NB4 (cell line): ENCODE measurements at regions not wholly inside any gene's neighbourhood (a gene's known extent, or its start where the extent isn't known, plus 50 kb on each side); places are given as distances from the start of the nearest gene placed in this dataset.

Source experiments
- DNase-seq: peaks from one replicate; pipeline ENCODE4 v3.0.0; 2010; ENCODE audit warnings: low read depth
- H3K4me3 ChIP-seq: one replicate; pipeline ENCODE4 v1.5.1; 2011; ENCODE audit warnings: mild to moderate bottlenecking, low read depth, low read length, moderate library complexity
- MYC ChIP-seq: IDR thresholded peaks from 2 replicates; pipeline ENCODE4 v1.6.1; 2011; ENCODE audit warnings: low read depth, low read length
- POLR2A ChIP-seq: IDR thresholded peaks from 2 replicates; pipeline ENCODE4 v1.6.1; 2011; ENCODE audit warnings: mild to moderate bottlenecking; ENCODE audit not compliant: insufficient read length; ENCODE audit errors: extremely low read depth
- TF ChIP-seq, protein P1 (sequence below): IDR thresholded peaks from 2 replicates; pipeline ENCODE4 v1.6.1; 2011; ENCODE audit warnings: low read depth, low read length
- TF ChIP-seq, protein P2 (sequence below): IDR thresholded peaks from one replicate; pipeline ENCODE4 v1.5.1; 2012; ENCODE audit warnings: low read depth, low read length

DNA sequence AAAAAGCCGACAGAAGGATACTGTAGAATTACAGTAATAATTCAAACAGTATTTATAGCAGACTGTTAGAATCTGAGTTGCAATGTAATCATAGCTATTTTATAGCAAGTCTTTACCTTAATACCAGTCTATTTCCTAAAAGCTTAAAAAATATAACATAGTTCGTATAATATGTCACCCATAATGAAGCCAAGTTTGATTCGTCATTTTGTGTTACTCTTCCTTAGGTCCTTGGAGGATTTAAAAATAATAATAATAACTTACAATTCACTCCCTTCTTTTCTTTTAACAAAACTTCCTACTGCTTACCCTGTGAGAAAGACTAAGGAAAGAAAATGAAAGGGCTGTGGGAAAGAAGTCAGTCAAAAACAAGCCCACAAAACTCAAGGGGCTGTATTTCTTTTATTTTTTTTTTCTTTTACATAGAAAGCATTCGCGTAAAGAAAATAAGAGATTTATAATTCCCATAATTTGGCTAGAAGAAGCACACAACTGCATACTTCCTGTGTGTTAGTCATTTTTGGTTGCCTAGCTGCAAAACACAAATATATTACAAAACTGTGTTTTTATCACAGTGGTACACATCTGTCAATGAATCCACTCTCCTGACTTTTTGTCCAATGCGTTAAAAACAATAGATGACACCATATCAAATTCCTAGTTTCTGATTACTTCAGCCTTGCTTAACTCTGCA, 187.2 kb upstream of the CELF2 start:
- H3K4me3 ChIP-seq: no peak overlapping the region
- TF ChIP-seq, protein P1, sequence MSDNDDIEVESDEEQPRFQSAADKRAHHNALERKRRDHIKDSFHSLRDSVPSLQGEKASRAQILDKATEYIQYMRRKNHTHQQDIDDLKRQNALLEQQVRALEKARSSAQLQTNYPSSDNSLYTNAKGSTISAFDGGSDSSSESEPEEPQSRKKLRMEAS: no peak
- TF ChIP-seq, protein P2, sequence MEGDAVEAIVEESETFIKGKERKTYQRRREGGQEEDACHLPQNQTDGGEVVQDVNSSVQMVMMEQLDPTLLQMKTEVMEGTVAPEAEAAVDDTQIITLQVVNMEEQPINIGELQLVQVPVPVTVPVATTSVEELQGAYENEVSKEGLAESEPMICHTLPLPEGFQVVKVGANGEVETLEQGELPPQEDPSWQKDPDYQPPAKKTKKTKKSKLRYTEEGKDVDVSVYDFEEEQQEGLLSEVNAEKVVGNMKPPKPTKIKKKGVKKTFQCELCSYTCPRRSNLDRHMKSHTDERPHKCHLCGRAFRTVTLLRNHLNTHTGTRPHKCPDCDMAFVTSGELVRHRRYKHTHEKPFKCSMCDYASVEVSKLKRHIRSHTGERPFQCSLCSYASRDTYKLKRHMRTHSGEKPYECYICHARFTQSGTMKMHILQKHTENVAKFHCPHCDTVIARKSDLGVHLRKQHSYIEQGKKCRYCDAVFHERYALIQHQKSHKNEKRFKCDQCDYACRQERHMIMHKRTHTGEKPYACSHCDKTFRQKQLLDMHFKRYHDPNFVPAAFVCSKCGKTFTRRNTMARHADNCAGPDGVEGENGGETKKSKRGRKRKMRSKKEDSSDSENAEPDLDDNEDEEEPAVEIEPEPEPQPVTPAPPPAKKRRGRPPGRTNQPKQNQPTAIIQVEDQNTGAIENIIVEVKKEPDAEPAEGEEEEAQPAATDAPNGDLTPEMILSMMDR: no peak
- TF ChIP-seq MYC (no peak), POLR2A (no peak)
- DNase-seq: no peak

DNA sequence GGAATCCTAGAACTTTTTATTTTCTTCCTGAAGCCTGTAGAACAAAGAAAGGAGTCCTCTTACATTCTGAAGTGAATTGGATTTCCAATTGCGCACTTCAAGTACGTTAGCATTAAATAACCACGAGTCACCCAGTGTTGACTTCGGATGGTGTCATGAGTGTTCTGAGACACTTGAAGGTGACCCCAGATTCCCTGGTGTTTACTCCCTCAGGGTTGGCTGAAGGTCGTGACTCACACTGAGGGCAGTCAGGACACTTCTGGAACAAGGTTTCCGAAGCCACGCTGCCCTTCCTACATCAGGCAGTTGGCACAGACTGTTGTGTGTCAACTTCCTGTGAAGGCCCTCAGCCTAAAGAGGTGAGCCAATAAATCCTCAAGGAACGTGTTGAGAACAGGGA, 186.6 kb upstream of the CELF2 start:
- TF ChIP-seq, protein P1: no peak
- no peak for TF ChIP-seq MYC
- TF ChIP-seq POLR2A: no peak
- TF ChIP-seq, protein P2: no peak
- no peak overlapping the region for H3K4me3 ChIP-seq
- no peak for DNase-seq

DNA sequence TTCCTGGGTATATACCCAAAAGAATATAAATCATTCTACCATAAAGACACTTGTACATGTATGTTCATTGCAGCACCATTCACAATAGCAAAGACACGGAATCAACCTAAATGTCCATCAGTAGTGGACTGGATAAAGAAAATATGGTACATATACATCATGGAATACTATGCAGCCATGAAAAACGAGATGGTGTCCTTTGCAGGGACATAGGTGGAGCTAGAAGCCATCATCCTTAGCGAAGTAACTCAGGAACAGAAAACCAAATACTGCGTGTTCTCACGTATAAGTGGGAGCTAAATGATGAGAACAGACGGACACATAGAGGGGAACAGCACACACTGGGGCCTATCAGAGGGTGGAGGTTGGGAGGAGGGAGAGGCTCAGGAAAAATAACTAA, 183.7 kb upstream of the CELF2 start:
- TF ChIP-seq, protein P2: no peak
- TF ChIP-seq, protein P1: no peak
- no peak for TF ChIP-seq POLR2A
- no peak for DNase-seq
- H3K4me3 ChIP-seq: no peak overlapping the region

DNA sequence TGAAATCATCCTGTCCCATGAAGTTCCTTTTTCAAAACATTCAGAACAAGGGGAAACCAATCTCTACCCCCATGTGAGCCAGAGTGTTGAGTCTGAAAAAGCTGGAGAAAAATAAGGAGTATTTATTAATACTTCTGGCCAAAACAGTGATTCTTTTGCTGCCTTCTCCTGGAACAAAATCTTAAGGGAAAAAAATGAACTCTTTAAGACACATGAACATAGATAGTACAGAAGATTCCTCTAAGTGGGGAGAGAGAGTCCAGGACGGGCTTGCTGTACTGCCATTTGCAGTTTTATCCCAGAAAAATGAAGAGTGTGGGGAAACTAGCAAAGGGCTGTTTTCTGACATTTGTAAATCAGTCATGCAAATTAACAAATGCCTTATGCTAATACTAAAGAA, 173.4 kb upstream of the CELF2 start:
- H3K4me3 ChIP-seq: no peak overlapping the region
- no peak for TF ChIP-seq POLR2A
- TF ChIP-seq, protein P2: no peak
- no peak for TF ChIP-seq MYC
- DNase-seq: no peak

DNA sequence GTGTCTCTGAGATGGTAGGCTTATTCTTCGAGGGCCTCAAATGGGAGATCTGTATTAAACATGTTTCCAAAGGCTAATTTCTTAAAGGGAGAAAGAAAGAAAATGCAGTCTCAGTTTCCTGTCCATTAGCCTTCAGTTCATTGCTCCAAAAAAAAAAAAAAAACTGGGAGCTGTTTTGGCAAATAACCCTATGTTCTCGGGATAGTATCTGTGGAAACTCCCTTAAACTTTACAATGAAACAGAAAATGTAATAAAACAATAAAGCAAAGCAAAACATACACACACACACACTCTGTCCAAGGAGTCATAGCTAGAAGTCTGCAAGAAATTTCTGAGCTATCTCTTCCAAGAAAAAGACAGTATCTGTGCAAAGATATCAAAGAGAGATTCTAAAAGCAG, 172.5 kb upstream of the CELF2 start:
- no peak for DNase-seq
- TF ChIP-seq MYC: no peak
- TF ChIP-seq POLR2A: no peak
- TF ChIP-seq, protein P1: no peak
- TF ChIP-seq, protein P2: no peak
- no peak overlapping the region for H3K4me3 ChIP-seq

DNA sequence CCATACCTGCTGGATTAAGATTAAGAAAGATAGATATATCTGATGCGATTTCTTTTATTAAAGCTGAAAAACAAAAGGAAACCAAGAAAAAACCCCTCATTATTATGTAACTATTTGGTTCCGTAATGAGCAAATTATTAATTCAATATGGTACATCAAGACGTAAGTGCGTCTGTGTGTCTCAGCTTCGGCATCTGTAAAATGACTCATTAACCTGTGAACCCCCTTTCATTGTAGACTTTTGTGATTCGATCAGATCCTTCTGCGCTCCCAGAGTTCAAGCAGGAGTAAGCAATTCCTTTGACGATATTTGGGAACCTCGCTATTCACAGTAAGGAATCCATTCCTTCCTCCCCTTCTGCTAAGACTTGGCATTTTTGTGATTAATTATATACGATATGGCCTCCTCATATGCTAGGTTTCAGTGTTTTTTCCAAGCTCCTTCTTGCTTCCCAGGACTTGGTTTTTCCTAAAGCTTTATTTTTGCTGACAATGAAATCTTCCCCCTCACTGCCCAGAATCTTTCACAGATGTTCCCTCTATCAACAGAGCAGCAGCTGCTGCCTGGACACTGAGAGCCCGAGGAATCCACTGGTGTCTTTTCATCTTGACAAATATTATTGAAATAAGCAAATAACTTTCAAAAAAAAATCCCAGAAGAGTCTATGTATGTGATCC, 171.7 kb upstream of the CELF2 start:
- DNase-seq: no peak
- no peak overlapping the region for H3K4me3 ChIP-seq
- TF ChIP-seq, protein P1: no peak
- no peak for TF ChIP-seq POLR2A
- no peak for TF ChIP-seq MYC
- TF ChIP-seq, protein P2: no peak
